ENCODE measurements at regions not wholly inside any gene's neighbourhood (a gene's known extent, or its start where the extent isn't known, plus 50 kb on each side); places are given as distances from the start of the nearest gene placed in this dataset.

DNA sequence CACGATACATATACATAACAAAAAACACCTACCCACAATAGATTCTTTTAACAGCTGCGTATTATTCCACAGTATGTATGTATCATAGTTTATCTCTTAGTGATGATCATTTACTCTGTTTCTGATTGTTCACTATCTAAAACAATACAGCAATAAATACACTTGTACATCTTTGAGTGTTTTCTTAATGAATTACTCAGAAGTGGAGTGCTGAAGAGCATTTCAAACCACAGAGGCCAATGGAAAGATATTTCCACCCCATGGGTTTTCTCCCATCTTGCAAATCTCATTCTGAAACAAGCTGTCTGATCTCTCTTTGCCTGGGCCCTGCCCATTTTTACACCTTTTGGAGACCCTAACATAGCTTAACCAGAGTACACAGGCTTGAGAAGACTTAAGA is 113.8 kb upstream of the KLF7 start:
- H3K4me3 Mint-ChIP-seq (ENCODE audit: unreplicated experiment): no peak overlapping the region
- FAIRE-seq (no peak), DNase-seq (ENCODE audit: low read depth) (no peak)
- Histone ChIP-seq H3K79me2 (ENCODE audit: insufficient read depth, low read length) (no peaks in the 10 kb centered on the region), H4K20me1 (ENCODE audit: insufficient read depth, low read length) (no peaks in the 10 kb centered on the region), H3K4me3 (ENCODE audit: insufficient read depth, low read depth, low read length) (no peak overlapping the region), H3K4me2 (ENCODE audit: low read length) (no peak overlapping the region), H3K4me1 (ENCODE audit: insufficient read depth, low read length) (no peaks in the 10 kb centered on the region), H2AFZ (ENCODE audit: low read depth, low read length) (no peak overlapping the region), H3K9ac (ENCODE audit: low read length) (no peak overlapping the region), H3K27ac (ENCODE audit: low read depth, low read length) (no peak overlapping the region), H3K27me3 (ENCODE audit: insufficient read depth, low read length) (no peaks in the 10 kb centered on the region), H3K36me3 (ENCODE audit: insufficient read depth, low read length) (no peaks in the 10 kb centered on the region), H3K9me3 (ENCODE audit: insufficient read depth, low read depth, low read length) (no peaks in the 10 kb centered on the region)
- H3K27ac Mint-ChIP-seq (ENCODE audit: unreplicated experiment): no peak overlapping the region
- TF ChIP-seq, protein P1, sequence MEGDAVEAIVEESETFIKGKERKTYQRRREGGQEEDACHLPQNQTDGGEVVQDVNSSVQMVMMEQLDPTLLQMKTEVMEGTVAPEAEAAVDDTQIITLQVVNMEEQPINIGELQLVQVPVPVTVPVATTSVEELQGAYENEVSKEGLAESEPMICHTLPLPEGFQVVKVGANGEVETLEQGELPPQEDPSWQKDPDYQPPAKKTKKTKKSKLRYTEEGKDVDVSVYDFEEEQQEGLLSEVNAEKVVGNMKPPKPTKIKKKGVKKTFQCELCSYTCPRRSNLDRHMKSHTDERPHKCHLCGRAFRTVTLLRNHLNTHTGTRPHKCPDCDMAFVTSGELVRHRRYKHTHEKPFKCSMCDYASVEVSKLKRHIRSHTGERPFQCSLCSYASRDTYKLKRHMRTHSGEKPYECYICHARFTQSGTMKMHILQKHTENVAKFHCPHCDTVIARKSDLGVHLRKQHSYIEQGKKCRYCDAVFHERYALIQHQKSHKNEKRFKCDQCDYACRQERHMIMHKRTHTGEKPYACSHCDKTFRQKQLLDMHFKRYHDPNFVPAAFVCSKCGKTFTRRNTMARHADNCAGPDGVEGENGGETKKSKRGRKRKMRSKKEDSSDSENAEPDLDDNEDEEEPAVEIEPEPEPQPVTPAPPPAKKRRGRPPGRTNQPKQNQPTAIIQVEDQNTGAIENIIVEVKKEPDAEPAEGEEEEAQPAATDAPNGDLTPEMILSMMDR (IDR thresholded peaks at IDR 0.05; ENCODE audit: insufficient read depth, low read depth, low read length): no peak
- TF ChIP-seq EZH2 (IDR thresholded peaks at IDR 0.05; ENCODE audit: insufficient read depth, low read length): no peak
- no peaks in the 10 kb centered on the region for H3K9me3 Mint-ChIP-seq (ENCODE audit: unreplicated experiment)
- H3K27me3 Mint-ChIP-seq (ENCODE audit: low read depth, unreplicated experiment): peaks cover 2% of the 10 kb centered on the region
- H3K36me3 Mint-ChIP-seq (ENCODE audit: low read depth, unreplicated experiment): no peaks in the 10 kb centered on the region
- peaks cover 8% of the 10 kb centered on the region for H3K4me1 Mint-ChIP-seq (ENCODE audit: low read depth, unreplicated experiment)

GRCh38 chr2:207281436-207281835 is 115.7 kb upstream of the KLF7 start:
- DNase-seq (ENCODE audit: low read depth) (no peak), FAIRE-seq (no peak)
- Mint-ChIP-seq H3K36me3 (ENCODE audit: low read depth, unreplicated experiment) (no peaks in the 10 kb centered on the region), H3K27ac (ENCODE audit: unreplicated experiment) (no peak overlapping the region), H3K4me1 (ENCODE audit: low read depth, unreplicated experiment) (peaks cover 18% of the 10 kb centered on the region), H3K4me3 (ENCODE audit: unreplicated experiment) (no peak overlapping the region), H3K9me3 (ENCODE audit: unreplicated experiment) (no peaks in the 10 kb centered on the region), H3K27me3 (ENCODE audit: low read depth, unreplicated experiment) (peaks cover 2% of the 10 kb centered on the region)
- TF ChIP-seq, protein P1 (IDR thresholded peaks at IDR 0.05; ENCODE audit: insufficient read depth, low read depth, low read length): no peak
- TF ChIP-seq EZH2 (IDR thresholded peaks at IDR 0.05; ENCODE audit: insufficient read depth, low read length): no peak
- Histone ChIP-seq H3K4me2 (ENCODE audit: low read length) (no peak overlapping the region), H3K9ac (ENCODE audit: low read length) (no peak overlapping the region), H3K36me3 (ENCODE audit: insufficient read depth, low read length) (no peaks in the 10 kb centered on the region), H3K27ac (ENCODE audit: low read depth, low read length) (no peak overlapping the region), H3K27me3 (ENCODE audit: insufficient read depth, low read length) (no peaks in the 10 kb centered on the region), H3K4me1 (ENCODE audit: insufficient read depth, low read length) (no peaks in the 10 kb centered on the region), H4K20me1 (ENCODE audit: insufficient read depth, low read length) (no peaks in the 10 kb centered on the region), H3K79me2 (ENCODE audit: insufficient read depth, low read length) (no peaks in the 10 kb centered on the region), H3K4me3 (ENCODE audit: insufficient read depth, low read depth, low read length) (no peak overlapping the region), H3K9me3 (ENCODE audit: insufficient read depth, low read depth, low read length) (no peaks in the 10 kb centered on the region), H2AFZ (ENCODE audit: low read depth, low read length) (no peak overlapping the region)

- H3K27me3 Mint-ChIP-seq (ENCODE audit: low read depth, unreplicated experiment): peaks cover 2% of the 10 kb centered on the region
- no peak overlapping the region for H3K9ac ChIP-seq (ENCODE audit: low read length)
- H3K4me1 ChIP-seq (ENCODE audit: insufficient read depth, low read length): no peaks in the 10 kb centered on the region
- H3K27ac ChIP-seq (ENCODE audit: low read depth, low read length): no peak overlapping the region
- no peak for TF ChIP-seq EZH2 (IDR thresholded peaks at IDR 0.05; ENCODE audit: insufficient read depth, low read length)
- TF ChIP-seq, protein P1 (IDR thresholded peaks at IDR 0.05; ENCODE audit: insufficient read depth, low read depth, low read length): no peak
- H3K36me3 Mint-ChIP-seq (ENCODE audit: low read depth, unreplicated experiment): no peaks in the 10 kb centered on the region
- H3K4me2 ChIP-seq (ENCODE audit: low read length): no peak overlapping the region
- H3K79me2 ChIP-seq (ENCODE audit: insufficient read depth, low read length): no peaks in the 10 kb centered on the region
- no peak overlapping the region for H3K4me3 ChIP-seq (ENCODE audit: insufficient read depth, low read depth, low read length)
- no peak for DNase-seq (ENCODE audit: low read depth)
- no peaks in the 10 kb centered on the region for H3K9me3 Mint-ChIP-seq (ENCODE audit: unreplicated experiment)
- no peak overlapping the region for H2AFZ ChIP-seq (ENCODE audit: low read depth, low read length)
- FAIRE-seq: no peak
- H3K4me1 Mint-ChIP-seq (ENCODE audit: low read depth, unreplicated experiment): peaks cover 18% of the 10 kb centered on the region
- no peaks in the 10 kb centered on the region for H3K9me3 ChIP-seq (ENCODE audit: insufficient read depth, low read depth, low read length)
- H4K20me1 ChIP-seq (ENCODE audit: insufficient read depth, low read length): no peaks in the 10 kb centered on the region
- H3K36me3 ChIP-seq (ENCODE audit: insufficient read depth, low read length): no peaks in the 10 kb centered on the region
- no peak overlapping the region for H3K27ac Mint-ChIP-seq (ENCODE audit: unreplicated experiment)
- peak overlapping the region; percentile 0 for H3K4me3 Mint-ChIP-seq (ENCODE audit: unreplicated experiment)
- no peaks in the 10 kb centered on the region for H3K27me3 ChIP-seq (ENCODE audit: insufficient read depth, low read length)
These were observed 117.2 kb upstream of the KLF7 start for GRCh38 chr2:207282916-207283315.
